B cell (primary cell): ENCODE measurements at regions not wholly inside any gene's neighbourhood (a gene's known extent, or its start where the extent isn't known, plus 50 kb on each side); places are given as distances from the start of the nearest gene placed in this dataset.

Experiments
- EZH2 ChIP-seq: IDR thresholded peaks from 2 replicates; pipeline ENCODE4 v1.6.1; 2012; ENCODE audit warnings: borderline replicate concordance, low read depth, mild to moderate bottlenecking, moderate library complexity, low read length; ENCODE audit not compliant: insufficient read depth, poor library complexity, severe bottlenecking
- TF ChIP-seq, protein P1 (sequence below): fragments of 200-600 bp; IDR thresholded peaks from one replicate; pipeline ENCODE4 v1.8.0; 2022; ENCODE audit warnings: antibody characterized with exemption, mild to moderate bottlenecking

DNA sequence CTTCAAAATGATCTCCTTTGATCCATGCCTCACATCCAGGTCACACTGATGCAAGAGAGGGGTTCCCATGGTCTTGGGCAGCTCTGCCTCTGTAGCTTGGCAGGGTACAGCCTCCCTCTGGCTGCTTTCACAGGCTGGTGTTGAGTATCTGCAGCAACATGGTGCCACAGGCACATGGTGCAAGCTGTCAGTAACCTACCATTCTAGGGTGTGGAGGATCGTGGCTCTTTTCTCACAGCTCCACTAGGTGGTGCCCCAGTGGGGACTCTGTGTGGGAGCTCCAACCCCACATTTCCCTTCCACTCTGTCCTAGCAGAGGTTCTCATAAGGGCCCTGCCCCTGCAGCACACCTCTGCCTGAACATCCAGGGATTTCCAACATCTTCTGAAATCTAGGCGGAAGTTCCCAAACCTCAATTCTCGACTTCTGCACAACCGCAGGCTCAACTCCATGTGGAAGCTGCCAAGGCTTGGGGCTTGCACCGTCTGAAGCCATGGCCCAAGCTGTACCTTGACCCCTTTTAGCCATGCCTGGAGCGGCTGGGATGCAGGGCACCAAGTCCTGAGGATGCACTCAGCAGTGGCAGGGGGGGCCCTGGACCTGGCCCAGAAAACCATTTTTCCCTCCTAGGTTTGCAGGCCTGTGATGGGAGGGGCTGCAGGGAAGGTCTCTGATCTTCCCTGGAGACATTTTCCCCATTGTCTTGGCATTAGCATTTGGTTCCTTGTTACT lies 137.8 kb upstream of the NUDT6 start:
- TF ChIP-seq, protein P1, sequence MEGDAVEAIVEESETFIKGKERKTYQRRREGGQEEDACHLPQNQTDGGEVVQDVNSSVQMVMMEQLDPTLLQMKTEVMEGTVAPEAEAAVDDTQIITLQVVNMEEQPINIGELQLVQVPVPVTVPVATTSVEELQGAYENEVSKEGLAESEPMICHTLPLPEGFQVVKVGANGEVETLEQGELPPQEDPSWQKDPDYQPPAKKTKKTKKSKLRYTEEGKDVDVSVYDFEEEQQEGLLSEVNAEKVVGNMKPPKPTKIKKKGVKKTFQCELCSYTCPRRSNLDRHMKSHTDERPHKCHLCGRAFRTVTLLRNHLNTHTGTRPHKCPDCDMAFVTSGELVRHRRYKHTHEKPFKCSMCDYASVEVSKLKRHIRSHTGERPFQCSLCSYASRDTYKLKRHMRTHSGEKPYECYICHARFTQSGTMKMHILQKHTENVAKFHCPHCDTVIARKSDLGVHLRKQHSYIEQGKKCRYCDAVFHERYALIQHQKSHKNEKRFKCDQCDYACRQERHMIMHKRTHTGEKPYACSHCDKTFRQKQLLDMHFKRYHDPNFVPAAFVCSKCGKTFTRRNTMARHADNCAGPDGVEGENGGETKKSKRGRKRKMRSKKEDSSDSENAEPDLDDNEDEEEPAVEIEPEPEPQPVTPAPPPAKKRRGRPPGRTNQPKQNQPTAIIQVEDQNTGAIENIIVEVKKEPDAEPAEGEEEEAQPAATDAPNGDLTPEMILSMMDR = no peak
- TF ChIP-seq EZH2 = no peak
